KMS-11 (cell line): ENCODE measurements at regions not wholly inside any gene's neighbourhood (a gene's known extent, or its start where the extent isn't known, plus 50 kb on each side); places are given as distances from the start of the nearest gene placed in this dataset.

Source experiments
- H2AFZ ChIP-seq: fragments of 200-600 bp; sonication (generic); 2 replicates; pipeline ENCODE4 v1.6.1; 2016; ENCODE audit warnings: antibody characterized with exemption, mixed run types, low read depth
- H3K27ac ChIP-seq: fragments of 200-600 bp; sonication (generic); 2 replicates; pipeline ENCODE4 v1.6.1; 2016; ENCODE audit warnings: mild to moderate bottlenecking, mixed run types
- H3K27me3 ChIP-seq: fragments of 200-600 bp; sonication (generic); 2 replicates; pipeline ENCODE4 v1.6.1; 2017; ENCODE audit warnings: mild to moderate bottlenecking, low read depth, mixed run types, moderate library complexity; ENCODE audit not compliant: insufficient read depth
- H3K36me3 ChIP-seq: fragments of 200-600 bp; sonication (generic); 2 replicates; pipeline ENCODE4 v1.6.1; 2017; ENCODE audit warnings: mild to moderate bottlenecking, mixed run types; ENCODE audit not compliant: insufficient read depth
- H3K4me1 ChIP-seq: fragments of 200-600 bp; sonication (generic); 2 replicates; pipeline ENCODE4 v1.6.1; 2016; ENCODE audit warnings: mild to moderate bottlenecking, low read depth, mixed run types; ENCODE audit not compliant: poor library complexity, severe bottlenecking
- H3K4me2 ChIP-seq: fragments of 200-600 bp; sonication (generic); 2 replicates; pipeline ENCODE4 v1.7.0; 2016; ENCODE audit warnings: mild to moderate bottlenecking, mixed run types
- H3K4me3 ChIP-seq: fragments of 200-600 bp; sonication (generic); IDR thresholded peaks from 2 replicates; pipeline ENCODE4 v1.6.1; 2017; ENCODE audit warnings: low read depth, low read length, mixed read lengths; ENCODE audit not compliant: insufficient read depth
- H3K79me2 ChIP-seq: fragments of 200-600 bp; sonication (generic); 2 replicates; pipeline ENCODE4 v1.6.1; 2016; ENCODE audit warnings: low read depth, mixed run types; ENCODE audit not compliant: insufficient read depth
- H3K9ac ChIP-seq: fragments of 200-600 bp; sonication (generic); 2 replicates; pipeline ENCODE4 v1.6.1; 2016; ENCODE audit warnings: mild to moderate bottlenecking, mixed run types
- H4K20me1 ChIP-seq: fragments of 200-600 bp; sonication (generic); 2 replicates; pipeline ENCODE4 v1.6.1; 2016; ENCODE audit warnings: mild to moderate bottlenecking, mixed run types; ENCODE audit not compliant: insufficient read depth
- TF ChIP-seq, protein P1 (sequence below): fragments of 200-600 bp; sonication (generic); conservative IDR thresholded peaks from 2 replicates; pipeline ENCODE4 v1.6.1; 2017; ENCODE audit warnings: low read depth, mild to moderate bottlenecking, antibody characterized with exemption, low read length, moderate library complexity, mixed read lengths

DNA sequence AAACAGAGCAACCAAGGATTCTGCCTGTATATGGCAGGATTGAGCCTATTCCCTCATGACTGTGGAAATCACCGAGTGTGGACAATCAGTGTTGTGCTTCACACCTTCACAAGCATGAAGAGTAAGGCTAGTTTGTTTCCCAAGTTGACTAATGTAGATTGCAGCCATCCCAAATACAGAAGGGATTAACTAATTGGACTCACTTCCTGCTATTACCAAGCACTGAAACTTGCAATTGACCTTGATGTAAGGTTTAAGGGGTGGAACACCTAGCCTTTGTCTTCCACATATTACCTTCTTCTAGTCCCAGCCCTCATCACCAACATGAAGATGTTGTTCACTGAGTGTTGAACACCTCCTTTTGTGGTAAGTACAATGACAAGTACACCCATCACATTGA lies 120.9 kb upstream of the RND3 start:
- TF ChIP-seq, protein P1, sequence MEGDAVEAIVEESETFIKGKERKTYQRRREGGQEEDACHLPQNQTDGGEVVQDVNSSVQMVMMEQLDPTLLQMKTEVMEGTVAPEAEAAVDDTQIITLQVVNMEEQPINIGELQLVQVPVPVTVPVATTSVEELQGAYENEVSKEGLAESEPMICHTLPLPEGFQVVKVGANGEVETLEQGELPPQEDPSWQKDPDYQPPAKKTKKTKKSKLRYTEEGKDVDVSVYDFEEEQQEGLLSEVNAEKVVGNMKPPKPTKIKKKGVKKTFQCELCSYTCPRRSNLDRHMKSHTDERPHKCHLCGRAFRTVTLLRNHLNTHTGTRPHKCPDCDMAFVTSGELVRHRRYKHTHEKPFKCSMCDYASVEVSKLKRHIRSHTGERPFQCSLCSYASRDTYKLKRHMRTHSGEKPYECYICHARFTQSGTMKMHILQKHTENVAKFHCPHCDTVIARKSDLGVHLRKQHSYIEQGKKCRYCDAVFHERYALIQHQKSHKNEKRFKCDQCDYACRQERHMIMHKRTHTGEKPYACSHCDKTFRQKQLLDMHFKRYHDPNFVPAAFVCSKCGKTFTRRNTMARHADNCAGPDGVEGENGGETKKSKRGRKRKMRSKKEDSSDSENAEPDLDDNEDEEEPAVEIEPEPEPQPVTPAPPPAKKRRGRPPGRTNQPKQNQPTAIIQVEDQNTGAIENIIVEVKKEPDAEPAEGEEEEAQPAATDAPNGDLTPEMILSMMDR = no peak
- Histone ChIP-seq H3K36me3 (no peaks in the 10 kb centered on the region), H3K27me3 (no peaks in the 10 kb centered on the region), H3K9ac (no peak overlapping the region), H3K4me3 (no peak overlapping the region), H4K20me1 (no peaks in the 10 kb centered on the region), H3K27ac (no peak overlapping the region), H3K4me2 (no peak overlapping the region), H3K4me1 (peaks cover 17% of the 10 kb centered on the region), H2AFZ (no peak overlapping the region), H3K79me2 (no peaks in the 10 kb centered on the region)

DNA sequence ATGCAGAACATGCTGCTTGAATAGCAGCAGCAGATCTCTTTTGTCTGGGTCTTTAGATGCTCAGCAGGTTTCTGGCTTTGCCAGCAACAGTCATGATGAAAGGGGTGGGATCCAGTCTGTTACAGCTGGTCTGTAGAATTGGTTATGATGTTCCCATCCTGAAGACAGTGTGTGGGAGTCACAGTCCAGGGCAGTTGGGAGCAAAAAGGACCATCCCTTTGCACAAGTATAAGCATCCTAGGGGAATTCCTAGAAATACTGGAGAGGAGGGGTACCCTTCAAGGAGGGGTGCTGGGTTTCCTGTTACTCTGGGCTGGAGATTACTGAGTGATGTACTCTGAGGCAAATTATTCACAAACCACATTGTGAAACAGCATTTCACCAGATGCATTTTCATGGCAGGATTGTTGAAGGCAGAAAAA lies 119.9 kb upstream of the RND3 start:
- Histone ChIP-seq H3K9ac (no peak overlapping the region), H3K4me1 (peaks cover 17% of the 10 kb centered on the region), H3K4me3 (no peak overlapping the region), H2AFZ (no peak overlapping the region; the same call in 1 of the 2 replicates), H3K4me2 (no peak overlapping the region), H4K20me1 (no peaks in the 10 kb centered on the region), H3K36me3 (no peaks in the 10 kb centered on the region), H3K79me2 (no peaks in the 10 kb centered on the region), H3K27me3 (no peaks in the 10 kb centered on the region), H3K27ac (no peak overlapping the region)
- TF ChIP-seq, protein P1 = no peak

GRCh38 chr2:150606380-150607060 lies 119.1 kb upstream of the RND3 start:
- Histone ChIP-seq H3K4me3 (no peak overlapping the region), H3K36me3 (no peaks in the 10 kb centered on the region), H2AFZ (no peak overlapping the region), H3K4me1 (peaks cover 17% of the 10 kb centered on the region), H3K27ac (no peak overlapping the region), H3K27me3 (no peaks in the 10 kb centered on the region), H4K20me1 (no peaks in the 10 kb centered on the region), H3K9ac (no peak overlapping the region), H3K4me2 (no peak overlapping the region), H3K79me2 (no peaks in the 10 kb centered on the region)
- TF ChIP-seq, protein P1 = no peak

GRCh38 chr2:150605664-150606063 lies 118.2 kb upstream of the RND3 start:
- H3K4me2 ChIP-seq = no peak overlapping the region
- TF ChIP-seq, protein P1 = no peak
- no peaks in the 10 kb centered on the region for H3K27me3 ChIP-seq
- peaks cover 17% of the 10 kb centered on the region for H3K4me1 ChIP-seq
- H3K4me3 ChIP-seq = no peak overlapping the region
- no peaks in the 10 kb centered on the region for H3K36me3 ChIP-seq
- no peak overlapping the region for H2AFZ ChIP-seq
- H3K9ac ChIP-seq = no peak overlapping the region
- H4K20me1 ChIP-seq = no peaks in the 10 kb centered on the region
- H3K27ac ChIP-seq = no peak overlapping the region
- no peaks in the 10 kb centered on the region for H3K79me2 ChIP-seq
